Posterior cingulate gyrus (tissue), 11 donors: ENCODE measurements at regions not wholly inside any gene's neighbourhood (a gene's known extent, or its start where the extent isn't known, plus 50 kb on each side); places are given as distances from the start of the nearest gene placed in this dataset.
"Not testable (repeated sequence)": the region's sequence is repeated elsewhere in the genome, so short reads cannot be mapped to it uniquely, and the experiment has no call there.

Source experiments
- DNase-seq, 10 donors: peaks; one replicate each; pipeline versions ENCODE4 v3.0.0 to v3.0.0-alpha.2; 2020 to 2021; ENCODE audit warnings: mixed read lengths in 3 of 10
- intact Hi-C: fragments of 100-400 bp; cut with DNase I; formaldehyde crosslinking; loops from one replicate; pipeline ENCODE4 v1.15.1; 2023

DNA sequence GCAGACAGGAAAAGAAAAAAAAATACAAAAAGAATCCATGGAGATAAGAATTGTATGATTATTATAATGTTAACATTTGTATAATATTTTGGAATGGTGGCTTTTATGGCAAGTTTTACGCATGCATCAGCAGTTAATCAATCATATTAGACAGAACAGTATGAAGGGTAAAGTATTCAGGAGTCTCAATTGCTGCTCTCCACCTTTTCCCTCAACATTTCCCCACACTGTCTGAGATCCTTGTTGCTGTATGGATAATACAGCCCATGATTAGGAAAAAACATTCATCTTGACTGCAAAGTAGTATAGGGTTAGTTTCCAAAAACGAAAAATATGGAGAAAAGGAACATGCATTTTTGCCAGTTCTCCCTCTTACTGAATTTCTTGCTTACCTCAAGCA is 755.3 kb upstream of the ARPP21 start:
- intact Hi-C loops = no loop called here
- DNase-seq = no peak

- intact Hi-C loops = no loop called here
- no peak for DNase-seq
Measured at GRCh38 chr3:34886443-34886842, 752.9 kb upstream of the ARPP21 start.

DNA sequence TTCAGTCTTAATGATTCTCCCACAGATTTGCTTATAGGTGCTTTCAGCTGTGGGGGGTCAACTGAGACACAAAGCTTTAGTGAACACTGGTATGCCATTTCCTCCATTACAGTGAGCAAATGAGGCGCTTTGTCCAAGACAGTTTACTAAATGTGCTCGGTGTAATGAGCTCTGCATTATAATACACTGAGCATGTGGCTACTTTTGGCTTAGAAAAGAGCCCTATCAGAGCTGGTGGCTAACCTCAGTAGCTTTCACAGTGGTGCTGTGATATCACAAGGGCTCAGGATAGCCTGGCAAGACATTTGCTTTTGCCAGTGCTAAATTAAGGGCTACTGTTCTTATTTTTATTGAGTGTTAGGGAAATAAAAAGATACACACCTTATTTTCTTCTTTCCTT is 749.7 kb upstream of the ARPP21 start:
- DNase-seq = no peak
- intact Hi-C loops = no loop called here

- intact Hi-C loops = no loop called here
- DNase-seq = no peak
Measured at GRCh38 chr3:34890247-34890646, 749.1 kb upstream of the ARPP21 start.

GRCh38 chr3:34891941-34892340 is 747.4 kb upstream of the ARPP21 start:
- intact Hi-C loops = no loop called here

DNA sequence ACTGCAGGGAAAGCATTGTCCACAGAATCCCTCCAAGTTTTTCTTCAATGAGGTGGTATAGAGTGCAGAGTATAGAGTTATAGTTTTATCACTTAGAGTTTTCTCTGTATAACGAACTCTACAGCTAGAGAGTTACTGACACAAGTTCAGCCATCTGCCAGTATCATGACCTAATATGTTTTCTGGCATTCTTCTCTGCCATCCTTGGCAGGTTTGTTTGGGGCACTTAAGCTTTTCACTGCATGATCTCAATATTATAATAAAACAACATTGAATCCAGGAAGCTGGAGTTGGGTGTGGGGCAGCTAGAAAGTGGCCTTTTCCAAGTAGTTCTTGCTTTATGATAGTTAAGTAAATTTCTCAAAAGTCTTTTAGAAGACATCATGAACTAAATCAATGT is 743.5 kb upstream of the ARPP21 start:
- intact Hi-C loops = no loop called here
- no peak for DNase-seq

More at GRCh38 chr3:34891941-34892340, 747.4 kb upstream of the ARPP21 start:
- no peak for DNase-seq

DNA sequence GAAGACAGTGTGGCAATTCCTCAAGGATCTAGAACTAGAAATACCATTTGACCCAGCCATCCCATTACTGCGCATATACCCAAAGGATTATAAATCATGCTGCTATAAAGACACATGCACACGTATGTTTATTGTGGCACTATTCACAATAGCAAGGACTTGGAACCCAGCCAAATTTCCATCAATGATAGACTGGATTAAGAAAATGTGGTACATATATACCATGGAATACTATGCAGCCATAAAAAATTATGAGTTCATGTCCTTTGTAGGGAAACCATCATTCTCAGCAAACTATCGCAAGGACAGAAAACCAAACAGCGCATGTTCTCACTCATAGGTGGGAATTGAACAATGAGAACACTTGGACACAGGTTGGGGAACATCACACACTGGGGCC is 729.6 kb upstream of the ARPP21 start:
- intact Hi-C loops, DNase-seq: not testable (repeated sequence)

DNA sequence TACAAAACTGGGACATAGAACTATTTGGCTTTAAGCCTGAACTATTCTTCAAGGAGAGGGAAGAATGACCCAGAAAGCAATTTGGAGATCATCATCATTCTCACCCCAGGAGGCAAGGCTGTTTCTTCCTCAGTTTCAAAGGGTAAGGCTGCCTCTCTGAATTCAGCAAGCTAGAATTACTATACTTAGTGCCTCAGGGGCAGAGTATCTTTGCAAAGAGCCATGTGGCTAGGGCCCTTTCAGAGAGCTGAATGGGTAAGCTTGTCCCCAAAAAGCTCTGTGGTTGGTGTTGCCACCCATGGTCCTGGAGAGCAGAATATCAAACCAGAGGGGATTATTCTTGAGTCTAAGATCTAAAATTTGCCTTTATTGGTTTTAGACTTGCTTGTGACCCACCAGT is 720.3 kb upstream of the ARPP21 start:
- DNase-seq = peak in 1 of 10 donors; percentile 35
- intact Hi-C loops = no loop called here

DNA sequence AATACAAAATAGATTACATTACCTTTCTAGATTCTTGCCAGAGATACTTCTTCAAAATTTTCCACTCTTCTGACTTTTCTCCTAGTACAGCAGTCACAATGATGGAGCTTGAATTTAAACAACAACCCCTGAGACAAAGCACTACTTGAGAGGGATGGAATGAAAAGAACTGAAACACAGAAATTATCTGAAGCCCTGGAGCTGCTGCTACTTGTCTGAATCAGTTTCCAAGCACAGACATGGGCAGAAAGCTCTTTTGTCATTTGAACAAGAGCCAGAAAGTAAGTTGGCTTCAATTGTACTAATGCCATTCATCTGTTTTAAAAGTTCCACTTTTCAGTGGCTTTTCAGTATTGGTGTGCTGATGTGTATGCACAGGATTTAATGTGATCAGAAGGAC is 718.5 kb upstream of the ARPP21 start:
- no peak for DNase-seq
- intact Hi-C loops = no loop called here

- intact Hi-C loops = no loop called here
- DNase-seq = no peak
Measured at GRCh38 chr3:34924961-34925360, 714.4 kb upstream of the ARPP21 start.

DNA sequence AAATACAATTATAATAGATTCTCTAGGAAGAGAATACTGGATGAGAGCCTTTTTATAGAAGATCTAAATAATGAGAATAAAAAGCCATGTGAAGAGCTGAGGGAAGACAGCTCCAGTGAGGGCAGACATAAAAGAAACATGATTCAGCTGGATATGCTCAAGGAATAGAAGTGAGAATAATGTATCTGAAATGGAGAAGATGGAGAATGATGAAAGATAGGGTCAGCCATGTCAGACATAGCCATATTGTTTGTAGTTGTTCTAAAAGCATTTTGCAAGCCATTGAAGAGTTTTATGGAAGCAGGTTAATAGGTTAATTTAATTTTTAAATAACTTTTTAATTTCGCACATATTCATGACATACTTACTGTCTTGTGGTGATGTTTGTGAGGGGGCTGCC is 713.5 kb upstream of the ARPP21 start:
- intact Hi-C loops = no loop called here
- DNase-seq = no peak

- no peak for DNase-seq
- intact Hi-C loops = no loop called here
Measured at GRCh38 chr3:34929036-34929435, 710.3 kb upstream of the ARPP21 start.

DNA sequence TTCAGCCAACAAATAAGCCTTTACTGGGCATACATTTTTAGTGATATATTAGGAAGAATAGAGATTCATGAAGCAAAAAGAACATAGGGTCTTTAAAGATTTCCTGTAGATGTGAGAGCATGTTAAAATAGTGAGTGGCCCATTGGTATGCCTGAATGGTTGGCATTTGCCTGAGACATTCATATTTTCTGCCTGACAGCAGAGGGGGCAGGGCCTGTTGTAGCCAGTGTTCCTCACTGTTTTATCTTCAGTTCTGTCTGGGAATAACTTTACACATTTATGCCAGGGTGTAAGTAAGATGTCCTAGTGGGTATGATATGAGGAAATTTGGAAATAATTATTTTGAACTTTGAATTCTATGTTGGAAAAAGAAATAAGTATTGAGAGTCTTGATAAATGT is 704.7 kb upstream of the ARPP21 start:
- no peak for DNase-seq

DNA sequence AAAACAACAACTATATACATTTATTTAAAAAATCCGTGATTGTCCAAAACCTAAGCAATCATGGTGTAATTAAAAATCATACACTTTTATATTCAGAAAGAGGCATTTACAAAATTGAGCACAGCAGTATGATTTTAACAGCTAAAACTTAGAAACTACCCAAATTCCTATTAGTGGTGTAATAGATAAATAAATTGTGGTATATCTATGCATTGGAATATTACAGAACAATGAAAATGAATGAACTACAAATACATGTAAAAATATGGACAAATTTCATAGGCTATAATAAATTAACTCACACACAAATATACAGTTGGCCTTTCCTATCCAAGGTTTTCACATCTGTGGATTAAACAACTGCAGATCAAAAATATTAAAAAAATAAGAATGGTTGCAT is 700.5 kb upstream of the ARPP21 start:
- intact Hi-C loops = no loop called here

More for the DNA sequence above, 704.7 kb upstream of the ARPP21 start:
- intact Hi-C loops = no loop called here

DNA sequence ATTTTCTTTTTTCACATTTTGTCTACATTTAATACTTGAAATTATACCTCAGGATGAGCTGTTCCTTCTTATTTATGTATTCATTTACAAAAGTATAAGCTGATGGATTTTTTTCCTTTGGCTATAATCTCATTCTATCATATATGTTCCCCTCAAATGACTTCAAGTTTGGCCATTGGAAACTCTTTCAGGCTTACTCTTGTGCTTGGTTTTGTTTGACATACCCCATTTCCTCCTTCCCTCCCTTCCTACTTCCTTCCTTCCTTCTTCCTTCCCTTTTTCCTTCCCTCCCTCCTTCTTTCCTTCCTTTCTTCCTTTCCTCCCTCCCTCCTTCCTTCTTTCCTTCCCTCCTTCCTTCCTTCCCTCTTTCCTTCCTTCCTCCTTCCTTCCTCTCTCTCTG is 697.1 kb upstream of the ARPP21 start:
- intact Hi-C loops = no loop called here
- DNase-seq = no peak

More for the DNA sequence above, 700.5 kb upstream of the ARPP21 start:
- DNase-seq = no peak

DNA sequence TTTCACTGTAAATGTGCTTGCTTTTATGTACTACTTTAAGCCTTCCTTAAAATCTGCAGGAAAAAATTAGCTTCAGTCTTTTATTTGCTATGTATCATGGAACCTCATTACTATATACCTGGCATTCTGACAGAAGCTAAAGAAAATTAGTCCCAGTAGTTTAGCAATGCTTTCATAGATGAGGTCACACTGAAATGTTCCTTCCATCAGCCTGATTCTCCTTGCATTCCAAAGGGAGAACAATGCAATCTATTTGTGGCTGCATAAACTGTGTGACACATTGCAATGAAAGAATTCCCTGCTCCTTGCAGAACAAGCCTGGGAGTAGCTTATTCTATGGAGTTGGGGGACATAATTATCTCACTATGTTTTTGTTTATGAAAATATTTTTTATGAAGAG is 691.5 kb upstream of the ARPP21 start:
- no peak for DNase-seq

DNA sequence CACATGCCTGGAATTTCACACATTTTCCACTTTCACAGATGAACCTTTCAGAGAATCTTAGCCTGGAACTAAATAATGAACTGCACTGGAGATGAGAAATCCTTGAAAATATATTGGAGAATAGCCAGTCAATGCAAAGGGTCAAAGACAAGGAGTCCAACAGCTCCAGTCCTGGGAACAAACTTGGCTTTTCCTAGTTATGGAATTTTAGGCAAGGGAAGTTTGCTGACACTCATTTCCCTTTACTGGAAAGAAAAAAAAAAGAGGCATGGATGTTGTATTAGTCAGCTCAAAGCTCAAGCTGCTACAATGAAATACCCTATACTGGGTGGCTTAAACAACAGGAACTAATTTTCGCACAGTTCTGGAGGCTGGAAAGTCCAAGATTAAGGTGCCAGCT is 690.8 kb upstream of the ARPP21 start:
- intact Hi-C loops = no loop called here
- DNase-seq = no peak

More for the DNA sequence above, 691.5 kb upstream of the ARPP21 start:
- intact Hi-C loops = no loop called here

- intact Hi-C loops = no loop called here
- no peak for DNase-seq
Measured at GRCh38 chr3:34955680-34956079, 683.6 kb upstream of the ARPP21 start.

DNA sequence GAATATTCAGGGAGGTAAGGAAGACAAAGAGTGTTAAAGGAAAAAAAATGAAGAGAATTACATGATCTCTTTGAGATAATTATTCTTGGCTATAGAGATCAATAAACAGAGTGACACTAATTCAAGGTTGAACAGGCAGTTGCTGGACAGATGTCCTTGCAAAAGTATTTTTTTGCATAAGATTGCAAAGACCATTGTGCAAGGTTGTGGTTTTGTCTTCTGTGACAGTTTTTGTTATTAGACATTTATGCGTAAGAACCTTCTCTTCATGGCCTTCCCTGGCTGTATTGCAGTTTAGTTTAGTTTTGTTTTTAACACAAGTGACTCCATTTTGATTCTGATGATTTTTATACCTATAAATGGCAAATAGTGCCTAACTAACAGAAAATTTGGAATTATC is 682.8 kb upstream of the ARPP21 start:
- DNase-seq = no peak
- intact Hi-C loops = no loop called here

GRCh38 chr3:34957677-34958076 is 681.6 kb upstream of the ARPP21 start:
- intact Hi-C loops = no loop called here
- no peak for DNase-seq

DNA sequence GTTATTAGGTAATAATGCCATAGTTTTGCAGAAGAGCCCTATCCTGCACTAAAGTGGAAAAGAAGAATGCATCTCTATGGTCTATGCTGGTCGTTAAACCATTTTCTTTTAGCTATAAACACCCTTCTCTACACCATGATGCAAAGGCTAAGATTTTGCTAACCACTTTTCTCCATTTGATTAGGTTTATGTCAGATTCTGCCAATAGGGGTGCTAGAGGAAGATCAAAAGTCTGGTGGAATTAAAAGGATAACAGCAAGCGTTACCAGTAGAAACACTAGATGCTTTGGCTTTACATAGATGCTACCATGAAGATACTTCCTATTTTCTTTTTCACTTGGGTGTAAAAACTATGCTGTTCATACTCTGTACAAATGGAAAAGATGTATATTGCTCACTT is 669.8 kb upstream of the ARPP21 start:
- DNase-seq = no peak
- intact Hi-C loops = no loop called here

DNA sequence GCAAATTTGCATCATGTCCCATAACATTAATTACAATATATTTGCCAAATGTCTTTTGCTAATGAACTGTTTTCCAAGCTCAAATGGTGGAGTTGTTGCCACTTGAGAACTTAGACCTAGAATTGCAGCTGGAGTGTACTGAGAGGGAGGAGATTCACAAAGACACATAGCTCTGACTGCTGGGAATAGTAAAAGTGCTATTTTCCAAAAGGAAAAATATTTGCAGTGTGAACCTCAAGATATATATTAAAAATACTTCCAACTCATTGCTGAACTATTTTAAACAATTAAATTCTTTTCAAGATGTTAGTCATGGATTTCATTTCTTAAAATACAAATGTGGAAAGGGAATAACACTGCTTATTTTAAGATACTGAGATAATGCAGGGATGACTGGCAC is 666.8 kb upstream of the ARPP21 start:
- no peak for DNase-seq
- intact Hi-C loops = no loop called here

DNA sequence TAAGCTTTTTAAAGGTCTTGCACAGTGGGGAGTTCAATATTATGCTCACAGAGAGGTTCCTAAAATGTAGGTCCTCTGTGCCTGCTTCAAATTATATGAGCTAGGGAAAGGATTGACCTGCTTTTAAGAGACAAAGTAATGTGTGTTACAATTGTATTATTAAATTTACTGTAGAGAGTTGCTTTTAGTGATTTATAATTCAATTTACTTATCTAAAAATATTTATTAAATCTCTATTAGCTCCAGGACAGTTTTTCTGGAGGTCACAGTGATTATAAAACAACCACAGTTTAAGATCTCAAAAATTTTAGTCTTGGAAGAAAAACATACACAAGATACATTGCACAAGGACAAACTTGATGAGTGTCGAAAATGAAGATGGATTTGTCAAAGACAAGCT is 665.7 kb upstream of the ARPP21 start:
- no peak for DNase-seq
- intact Hi-C loops = no loop called here

- intact Hi-C loops = no loop called here
- DNase-seq = no peak
Measured at GRCh38 chr3:34983631-34984030, 655.7 kb upstream of the ARPP21 start.
